ENCODE measurements at regions not wholly inside any gene's neighbourhood (a gene's known extent, or its start where the extent isn't known, plus 50 kb on each side); places are given as distances from the start of the nearest gene placed in this dataset.

DNA sequence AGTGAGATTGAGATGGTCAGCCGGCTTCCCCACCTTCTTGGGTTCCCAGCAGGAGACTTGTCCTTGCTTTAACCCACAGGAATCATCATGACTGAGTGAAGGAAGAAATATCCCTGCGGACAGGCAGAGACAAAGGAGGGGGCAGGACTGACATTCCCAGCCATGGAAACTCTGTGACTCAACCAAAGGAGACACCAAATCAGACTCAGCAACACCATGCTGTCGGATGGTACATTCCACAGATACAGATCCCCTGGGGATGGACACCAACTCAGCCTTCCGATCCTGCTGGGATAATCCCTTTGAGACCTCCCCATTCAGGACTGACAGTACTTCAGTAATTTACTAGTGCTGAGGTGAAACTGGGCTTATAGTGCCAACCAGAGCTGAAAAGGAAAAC is 518.3 kb downstream of the XIRP2 start (continued):
- TF ChIP-seq TCF12 (IDR thresholded peaks at IDR 0.05; ENCODE audit: low read depth, low read length) (no peak), RBBP5 (IDR thresholded peaks at IDR 0.05; ENCODE audit: borderline replicate concordance, low read depth, low read length) (no peak; the same call in 1 of the 2 replicates), CHD2 (IDR thresholded peaks at IDR 0.05; ENCODE audit: low read length) (0 out of 2 replicates have a peak, but pooled peaks have one; percentile 18), TEAD4 (IDR thresholded peaks at IDR 0.05; ENCODE audit: low read depth, low read length) (peak; percentile 93), RXRA (IDR thresholded peaks at IDR 0.05; ENCODE audit: insufficient read depth, low read depth, low read length) (0 out of 2 replicates have a peak, but pooled peaks have one; percentile 29), TAF7 (optimal IDR thresholded peaks at IDR 0.05; ENCODE audit: borderline replicate concordance, low read depth, low read length) (no peak), CBX5 (IDR thresholded peaks at IDR 0.05; ENCODE audit: low read depth, low read length) (no peak), JUND (IDR thresholded peaks at IDR 0.05; ENCODE audit: low read length) (peak; percentile 87)
- TF ChIP-seq, protein P1, sequence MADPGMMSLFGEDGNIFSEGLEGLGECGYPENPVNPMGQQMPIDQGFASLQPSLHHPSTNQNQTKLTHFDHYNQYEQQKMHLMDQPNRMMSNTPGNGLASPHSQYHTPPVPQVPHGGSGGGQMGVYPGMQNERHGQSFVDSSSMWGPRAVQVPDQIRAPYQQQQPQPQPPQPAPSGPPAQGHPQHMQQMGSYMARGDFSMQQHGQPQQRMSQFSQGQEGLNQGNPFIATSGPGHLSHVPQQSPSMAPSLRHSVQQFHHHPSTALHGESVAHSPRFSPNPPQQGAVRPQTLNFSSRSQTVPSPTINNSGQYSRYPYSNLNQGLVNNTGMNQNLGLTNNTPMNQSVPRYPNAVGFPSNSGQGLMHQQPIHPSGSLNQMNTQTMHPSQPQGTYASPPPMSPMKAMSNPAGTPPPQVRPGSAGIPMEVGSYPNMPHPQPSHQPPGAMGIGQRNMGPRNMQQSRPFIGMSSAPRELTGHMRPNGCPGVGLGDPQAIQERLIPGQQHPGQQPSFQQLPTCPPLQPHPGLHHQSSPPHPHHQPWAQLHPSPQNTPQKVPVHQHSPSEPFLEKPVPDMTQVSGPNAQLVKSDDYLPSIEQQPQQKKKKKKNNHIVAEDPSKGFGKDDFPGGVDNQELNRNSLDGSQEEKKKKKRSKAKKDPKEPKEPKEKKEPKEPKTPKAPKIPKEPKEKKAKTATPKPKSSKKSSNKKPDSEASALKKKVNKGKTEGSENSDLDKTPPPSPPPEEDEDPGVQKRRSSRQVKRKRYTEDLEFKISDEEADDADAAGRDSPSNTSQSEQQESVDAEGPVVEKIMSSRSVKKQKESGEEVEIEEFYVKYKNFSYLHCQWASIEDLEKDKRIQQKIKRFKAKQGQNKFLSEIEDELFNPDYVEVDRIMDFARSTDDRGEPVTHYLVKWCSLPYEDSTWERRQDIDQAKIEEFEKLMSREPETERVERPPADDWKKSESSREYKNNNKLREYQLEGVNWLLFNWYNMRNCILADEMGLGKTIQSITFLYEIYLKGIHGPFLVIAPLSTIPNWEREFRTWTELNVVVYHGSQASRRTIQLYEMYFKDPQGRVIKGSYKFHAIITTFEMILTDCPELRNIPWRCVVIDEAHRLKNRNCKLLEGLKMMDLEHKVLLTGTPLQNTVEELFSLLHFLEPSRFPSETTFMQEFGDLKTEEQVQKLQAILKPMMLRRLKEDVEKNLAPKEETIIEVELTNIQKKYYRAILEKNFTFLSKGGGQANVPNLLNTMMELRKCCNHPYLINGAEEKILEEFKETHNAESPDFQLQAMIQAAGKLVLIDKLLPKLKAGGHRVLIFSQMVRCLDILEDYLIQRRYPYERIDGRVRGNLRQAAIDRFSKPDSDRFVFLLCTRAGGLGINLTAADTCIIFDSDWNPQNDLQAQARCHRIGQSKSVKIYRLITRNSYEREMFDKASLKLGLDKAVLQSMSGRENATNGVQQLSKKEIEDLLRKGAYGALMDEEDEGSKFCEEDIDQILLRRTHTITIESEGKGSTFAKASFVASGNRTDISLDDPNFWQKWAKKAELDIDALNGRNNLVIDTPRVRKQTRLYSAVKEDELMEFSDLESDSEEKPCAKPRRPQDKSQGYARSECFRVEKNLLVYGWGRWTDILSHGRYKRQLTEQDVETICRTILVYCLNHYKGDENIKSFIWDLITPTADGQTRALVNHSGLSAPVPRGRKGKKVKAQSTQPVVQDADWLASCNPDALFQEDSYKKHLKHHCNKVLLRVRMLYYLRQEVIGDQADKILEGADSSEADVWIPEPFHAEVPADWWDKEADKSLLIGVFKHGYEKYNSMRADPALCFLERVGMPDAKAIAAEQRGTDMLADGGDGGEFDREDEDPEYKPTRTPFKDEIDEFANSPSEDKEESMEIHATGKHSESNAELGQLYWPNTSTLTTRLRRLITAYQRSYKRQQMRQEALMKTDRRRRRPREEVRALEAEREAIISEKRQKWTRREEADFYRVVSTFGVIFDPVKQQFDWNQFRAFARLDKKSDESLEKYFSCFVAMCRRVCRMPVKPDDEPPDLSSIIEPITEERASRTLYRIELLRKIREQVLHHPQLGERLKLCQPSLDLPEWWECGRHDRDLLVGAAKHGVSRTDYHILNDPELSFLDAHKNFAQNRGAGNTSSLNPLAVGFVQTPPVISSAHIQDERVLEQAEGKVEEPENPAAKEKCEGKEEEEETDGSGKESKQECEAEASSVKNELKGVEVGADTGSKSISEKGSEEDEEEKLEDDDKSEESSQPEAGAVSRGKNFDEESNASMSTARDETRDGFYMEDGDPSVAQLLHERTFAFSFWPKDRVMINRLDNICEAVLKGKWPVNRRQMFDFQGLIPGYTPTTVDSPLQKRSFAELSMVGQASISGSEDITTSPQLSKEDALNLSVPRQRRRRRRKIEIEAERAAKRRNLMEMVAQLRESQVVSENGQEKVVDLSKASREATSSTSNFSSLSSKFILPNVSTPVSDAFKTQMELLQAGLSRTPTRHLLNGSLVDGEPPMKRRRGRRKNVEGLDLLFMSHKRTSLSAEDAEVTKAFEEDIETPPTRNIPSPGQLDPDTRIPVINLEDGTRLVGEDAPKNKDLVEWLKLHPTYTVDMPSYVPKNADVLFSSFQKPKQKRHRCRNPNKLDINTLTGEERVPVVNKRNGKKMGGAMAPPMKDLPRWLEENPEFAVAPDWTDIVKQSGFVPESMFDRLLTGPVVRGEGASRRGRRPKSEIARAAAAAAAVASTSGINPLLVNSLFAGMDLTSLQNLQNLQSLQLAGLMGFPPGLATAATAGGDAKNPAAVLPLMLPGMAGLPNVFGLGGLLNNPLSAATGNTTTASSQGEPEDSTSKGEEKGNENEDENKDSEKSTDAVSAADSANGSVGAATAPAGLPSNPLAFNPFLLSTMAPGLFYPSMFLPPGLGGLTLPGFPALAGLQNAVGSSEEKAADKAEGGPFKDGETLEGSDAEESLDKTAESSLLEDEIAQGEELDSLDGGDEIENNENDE (IDR thresholded peaks at IDR 0.05; ENCODE audit: insufficient replicate concordance, low read length), result peak; percentile 21
- TF ChIP-seq, protein P2, sequence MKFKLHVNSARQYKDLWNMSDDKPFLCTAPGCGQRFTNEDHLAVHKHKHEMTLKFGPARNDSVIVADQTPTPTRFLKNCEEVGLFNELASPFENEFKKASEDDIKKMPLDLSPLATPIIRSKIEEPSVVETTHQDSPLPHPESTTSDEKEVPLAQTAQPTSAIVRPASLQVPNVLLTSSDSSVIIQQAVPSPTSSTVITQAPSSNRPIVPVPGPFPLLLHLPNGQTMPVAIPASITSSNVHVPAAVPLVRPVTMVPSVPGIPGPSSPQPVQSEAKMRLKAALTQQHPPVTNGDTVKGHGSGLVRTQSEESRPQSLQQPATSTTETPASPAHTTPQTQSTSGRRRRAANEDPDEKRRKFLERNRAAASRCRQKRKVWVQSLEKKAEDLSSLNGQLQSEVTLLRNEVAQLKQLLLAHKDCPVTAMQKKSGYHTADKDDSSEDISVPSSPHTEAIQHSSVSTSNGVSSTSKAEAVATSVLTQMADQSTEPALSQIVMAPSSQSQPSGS (IDR thresholded peaks at IDR 0.05; ENCODE audit: low read length), result 0 out of 2 replicates have a peak, but pooled peaks have one; percentile 34
